C4-2B (cell line): ENCODE measurements at regions not wholly inside any gene's neighbourhood (a gene's known extent, or its start where the extent isn't known, plus 50 kb on each side); places are given as distances from the start of the nearest gene placed in this dataset.

Source experiments
- H3K27ac ChIP-seq: fragments of 450-650 bp; 2 replicates; pipeline ENCODE4 v1.5.1; 2017
- CTCF ChIP-seq: fragments of 450-650 bp; conservative IDR thresholded peaks from 2 replicates; pipeline ENCODE4 v1.5.1; 2017; ENCODE audit warnings: mild to moderate bottlenecking
- ZFX ChIP-seq: fragments of 450-650 bp; IDR thresholded peaks from 2 replicates; pipeline ENCODE4 v1.6.1; 2017

- no peak overlapping the region for H3K27ac ChIP-seq
- no peak for TF ChIP-seq CTCF
- TF ChIP-seq ZFX: no peak
Observed at GRCh38 chr13:88643233-88643632, 972.1 kb downstream of the SLITRK5 start.

GRCh38 chr13:88648598-88649373 is 977.6 kb downstream of the SLITRK5 start:
- TF ChIP-seq CTCF (no peak), ZFX (no peak)
- no peak overlapping the region for H3K27ac ChIP-seq

DNA sequence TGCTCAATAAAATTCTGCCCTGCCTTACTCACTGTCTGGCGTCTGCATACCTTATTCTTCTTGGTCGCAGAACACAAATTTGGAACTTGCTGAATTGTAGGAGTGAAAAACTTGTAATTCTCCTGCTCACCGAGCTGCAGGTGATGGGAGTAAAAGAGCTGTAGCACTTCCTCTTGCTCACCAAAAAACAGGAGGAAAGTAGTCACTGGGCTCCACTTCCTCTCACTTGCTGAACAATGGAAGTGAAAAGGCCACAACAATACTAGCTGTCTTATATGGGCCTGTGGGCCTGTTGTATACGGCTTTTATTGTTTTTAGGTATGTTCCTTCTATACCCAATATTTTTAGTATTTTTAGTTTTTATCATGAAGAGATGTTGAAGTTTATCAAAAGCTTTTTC is 978.7 kb downstream of the SLITRK5 start:
- no peak for TF ChIP-seq CTCF
- TF ChIP-seq ZFX: no peak
- no peak overlapping the region for H3K27ac ChIP-seq

GRCh38 chr13:88651531-88651930 is 980.4 kb downstream of the SLITRK5 start:
- H3K27ac ChIP-seq: no peak overlapping the region
- no peak for TF ChIP-seq ZFX
- no peak for TF ChIP-seq CTCF

GRCh38 chr13:88656751-88657150 is 985.6 kb downstream of the SLITRK5 start:
- no peak overlapping the region for H3K27ac ChIP-seq
- TF ChIP-seq ZFX (no peak), CTCF (no peak)

DNA sequence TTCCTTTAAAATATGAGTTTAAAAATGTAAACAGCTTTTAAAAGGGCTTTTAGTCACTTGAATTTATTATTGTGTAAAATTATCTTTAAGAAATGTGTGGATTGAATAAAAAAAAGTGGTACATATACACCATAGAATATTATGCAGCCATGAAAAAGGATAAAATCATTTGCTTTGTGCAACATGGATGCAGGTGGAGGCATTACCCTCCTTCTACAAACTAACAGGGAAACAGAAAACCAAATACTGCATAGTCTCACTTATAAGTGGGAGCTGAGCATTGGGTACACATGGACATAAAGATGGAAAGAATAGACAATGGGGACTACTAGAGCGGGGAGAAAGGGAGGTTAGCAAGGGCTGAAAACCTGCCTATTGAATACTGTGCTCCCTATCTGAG is 999.3 kb downstream of the SLITRK5 start:
- H3K27ac ChIP-seq: no peak overlapping the region
- TF ChIP-seq ZFX: no peak
- TF ChIP-seq CTCF: no peak

- TF ChIP-seq ZFX (no peak), CTCF (no peak)
Observed at GRCh38 chr13:88674841-88675240, 1003.7 kb downstream of the SLITRK5 start.

More at GRCh38 chr13:88674841-88675240, 1003.7 kb downstream of the SLITRK5 start:
- H3K27ac ChIP-seq: no peak overlapping the region
